SH-SY5Y (cell line): ENCODE measurements at regions not wholly inside any gene's neighbourhood (a gene's known extent, or its start where the extent isn't known, plus 50 kb on each side); places are given as distances from the start of the nearest gene placed in this dataset.

Source experiments
- GATA2 ChIP-seq: IDR thresholded peaks from 2 replicates; pipeline ENCODE4 v1.6.1; 2011; ENCODE audit warnings: mild to moderate bottlenecking, low read depth, low read length
- GATA3 ChIP-seq: IDR thresholded peaks from 2 replicates; pipeline ENCODE4 v1.6.1; 2011; ENCODE audit warnings: low read depth, mild to moderate bottlenecking, low read length, moderate library complexity

DNA sequence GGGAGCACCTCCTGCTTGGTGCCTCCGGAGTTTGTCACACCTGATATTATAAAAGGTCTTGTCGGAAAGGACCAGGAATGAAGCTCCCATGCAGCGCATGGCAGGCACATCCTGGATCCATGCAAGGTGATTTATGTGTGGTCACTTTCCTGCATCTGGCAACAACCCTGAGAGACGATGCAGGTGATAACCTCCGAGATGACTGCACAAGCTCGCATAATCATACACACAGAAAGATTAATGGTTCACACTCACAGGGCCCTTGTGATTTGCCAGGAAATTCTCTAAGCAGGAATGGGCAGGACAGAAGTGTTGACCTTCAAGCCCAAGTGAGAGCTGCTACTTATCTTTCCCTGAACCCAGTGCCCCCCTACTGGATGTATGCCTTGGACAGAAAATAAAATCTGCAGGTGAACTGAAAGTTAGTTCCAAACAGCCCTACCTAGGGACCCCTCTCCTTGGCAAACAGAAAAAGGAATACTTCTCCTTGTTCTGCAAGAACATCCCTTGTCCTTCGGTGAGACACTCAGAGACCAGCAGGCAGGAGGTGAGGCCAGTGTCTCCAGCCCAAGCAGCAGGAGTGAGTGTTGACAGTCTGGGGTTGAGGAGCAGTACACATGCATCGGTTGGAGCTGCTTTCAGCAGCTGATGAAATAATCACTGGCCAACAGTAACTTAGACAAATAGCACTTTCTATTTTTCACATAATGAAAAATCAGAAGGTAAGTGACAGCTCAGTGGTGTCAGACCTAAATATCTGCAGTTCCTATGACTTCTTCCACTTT lies 619.4 kb upstream of the B3GAT1 start:
- TF ChIP-seq GATA3 (no peak), GATA2 (no peak)

DNA sequence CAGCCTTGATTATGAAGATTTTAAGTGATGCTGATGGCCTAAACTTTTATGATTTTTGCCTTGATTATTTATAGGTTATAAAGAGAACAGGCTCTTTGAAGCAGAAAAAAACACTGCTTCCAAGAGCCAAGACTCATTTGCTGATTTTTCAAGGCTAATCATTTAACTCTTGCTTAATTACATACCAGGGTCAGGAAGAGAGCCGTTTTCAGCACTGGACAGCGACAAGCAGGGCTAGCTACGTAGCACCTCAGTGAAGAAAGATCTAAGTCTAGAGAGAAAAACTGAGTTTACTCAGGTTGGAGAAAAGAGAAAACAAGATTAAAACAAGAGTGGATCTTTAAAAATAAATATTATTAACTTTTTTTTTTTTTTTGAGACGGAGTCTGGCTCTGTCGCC lies 615.4 kb upstream of the B3GAT1 start:
- TF ChIP-seq GATA2 = no peak
- TF ChIP-seq GATA3 = no peak

DNA sequence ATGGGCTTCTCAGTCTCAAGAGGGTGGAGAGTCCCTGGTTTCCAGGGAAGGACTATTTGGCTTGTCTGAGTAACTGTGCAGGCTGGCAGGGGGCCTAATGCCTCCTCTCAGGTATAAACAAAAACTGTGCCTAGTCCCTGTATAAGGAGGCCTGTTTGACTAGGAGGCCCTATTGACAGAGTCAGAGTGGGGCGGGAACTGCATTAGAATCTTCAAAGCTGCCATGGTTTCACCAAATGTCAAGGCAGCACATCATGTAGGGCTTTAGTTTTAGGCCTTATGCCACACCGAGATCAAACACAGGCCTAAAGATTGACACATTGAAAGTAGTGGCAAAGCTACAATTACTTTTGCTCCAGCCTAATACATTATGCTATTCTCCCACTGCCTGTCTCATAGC lies 611.5 kb upstream of the B3GAT1 start:
- TF ChIP-seq GATA3 (no peak), GATA2 (no peak)

DNA sequence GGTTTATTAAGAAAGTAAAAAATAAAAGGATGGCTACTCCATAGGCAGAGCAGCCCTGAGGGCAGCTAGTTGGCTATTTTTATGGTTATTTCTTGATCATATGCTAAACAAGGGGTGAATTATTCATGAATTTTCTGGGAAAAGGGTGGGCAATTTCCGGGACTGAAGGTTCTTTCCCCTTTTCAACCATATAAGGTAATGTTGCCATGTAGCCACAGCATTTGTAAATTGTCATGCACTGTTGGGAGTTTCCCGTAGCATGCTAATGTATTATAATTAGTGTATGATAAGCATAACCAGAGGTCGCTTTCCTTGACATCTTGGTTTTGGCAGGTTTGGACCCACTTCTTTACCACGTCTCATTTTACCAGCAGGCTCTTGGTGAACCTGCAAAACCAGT lies 610.4 kb upstream of the B3GAT1 start:
- no peak for TF ChIP-seq GATA2
- no peak for TF ChIP-seq GATA3

DNA sequence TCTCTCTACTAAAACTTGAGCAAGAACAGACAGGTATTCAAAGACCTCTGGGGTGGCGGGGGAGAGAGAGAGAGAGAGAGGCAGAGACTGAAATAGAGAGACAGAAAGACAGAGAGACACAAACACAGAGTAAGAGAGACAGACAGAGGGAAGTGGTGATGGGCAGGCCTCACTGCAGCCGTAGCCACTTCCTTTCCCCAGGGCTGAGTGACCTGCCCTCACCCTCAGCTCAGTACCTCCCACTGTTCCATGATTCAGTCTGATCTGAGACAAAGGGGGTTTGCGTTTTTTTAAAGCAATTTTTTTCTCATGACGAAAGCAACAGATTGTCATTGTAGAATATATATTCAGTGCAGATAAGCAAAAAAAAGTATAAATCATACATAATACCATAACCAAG lies 607.9 kb upstream of the B3GAT1 start:
- TF ChIP-seq GATA2 (no peak), GATA3 (no peak)

DNA sequence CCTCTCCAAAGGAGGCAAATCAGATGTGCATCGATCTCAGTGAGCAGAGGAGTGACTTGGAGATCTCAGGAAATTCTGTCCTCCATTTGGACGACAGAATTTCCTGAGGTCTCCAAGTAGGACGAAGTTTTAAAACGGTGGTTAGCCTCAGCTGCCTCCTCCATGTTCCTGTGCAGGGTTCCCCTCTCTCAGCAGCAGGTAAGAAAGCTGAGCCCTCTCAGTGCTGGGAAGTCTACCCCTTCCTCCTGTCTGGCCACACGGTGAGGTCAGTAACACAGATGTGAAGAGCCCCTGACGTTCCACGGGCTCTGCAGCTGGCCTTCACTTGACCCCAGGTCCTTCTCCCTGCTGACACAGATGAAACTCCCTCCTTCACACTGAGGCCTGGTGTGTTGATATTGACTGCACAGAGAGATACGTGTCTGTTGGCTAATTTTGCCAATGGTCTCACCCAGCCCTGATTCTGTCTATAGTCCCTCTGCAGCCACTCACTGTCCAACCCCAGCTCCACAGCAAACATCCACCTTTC lies 607.4 kb upstream of the B3GAT1 start:
- TF ChIP-seq GATA2 (no peak), GATA3 (no peak)

DNA sequence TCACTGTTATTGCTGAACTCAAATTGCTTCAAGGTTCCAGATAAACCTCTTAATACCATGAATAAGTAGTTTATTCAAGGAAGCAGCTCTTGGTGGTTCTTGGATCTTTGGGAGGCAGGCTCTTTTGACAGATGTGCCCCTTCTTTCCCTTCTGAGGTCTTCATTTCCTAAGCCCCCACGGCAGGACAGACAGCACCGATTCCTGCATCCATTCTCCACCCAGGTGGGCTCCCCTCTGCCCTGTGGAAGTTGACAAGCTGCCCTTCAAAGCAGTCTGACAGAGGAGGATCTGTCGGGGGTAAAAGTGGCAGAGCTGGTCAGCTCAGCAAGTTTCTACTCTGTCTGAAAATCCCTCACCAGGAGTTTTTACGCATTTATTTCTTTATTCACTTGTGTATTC lies 605.3 kb upstream of the B3GAT1 start:
- TF ChIP-seq GATA3 = no peak
- TF ChIP-seq GATA2 = no peak

DNA sequence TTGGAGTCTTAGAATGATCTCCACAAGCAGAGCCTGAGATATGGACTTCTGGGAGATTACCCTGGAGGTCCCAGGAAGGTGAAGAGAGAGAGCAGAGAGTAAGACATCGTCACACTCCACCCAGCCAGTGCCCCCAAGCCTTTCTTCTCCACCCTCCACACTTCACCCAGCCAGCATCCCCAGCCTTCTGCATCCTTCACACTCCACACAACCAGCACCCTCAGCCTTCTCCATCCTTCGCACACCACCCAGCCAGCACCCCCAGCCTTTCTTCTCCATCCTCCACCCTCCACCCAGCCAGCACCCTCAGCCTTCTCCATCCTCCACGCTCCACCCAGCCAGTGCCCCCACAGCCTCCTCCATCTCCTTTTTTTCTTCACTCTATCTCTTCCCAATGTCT lies 603.9 kb upstream of the B3GAT1 start:
- TF ChIP-seq GATA2 = no peak
- TF ChIP-seq GATA3 = no peak

DNA sequence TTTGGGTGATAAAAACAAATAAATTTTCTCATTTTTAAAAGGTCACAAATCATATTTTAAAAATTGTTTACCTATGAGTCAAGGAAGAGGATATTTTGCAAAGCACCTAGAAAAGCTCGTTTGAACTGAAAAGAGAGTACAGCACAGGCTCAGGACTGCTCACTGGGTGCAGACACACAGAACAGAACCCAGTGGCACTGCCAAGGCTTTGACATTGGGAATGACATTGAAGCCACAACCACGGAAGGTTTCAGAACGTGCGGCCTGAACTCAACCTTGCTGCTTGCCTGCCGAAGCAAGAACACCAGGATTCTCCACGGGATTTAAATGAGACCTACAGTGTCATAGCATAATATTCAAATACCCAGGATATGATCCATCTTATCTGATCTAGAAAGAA lies 597.1 kb upstream of the B3GAT1 start:
- TF ChIP-seq GATA2 = no peak
- no peak for TF ChIP-seq GATA3

DNA sequence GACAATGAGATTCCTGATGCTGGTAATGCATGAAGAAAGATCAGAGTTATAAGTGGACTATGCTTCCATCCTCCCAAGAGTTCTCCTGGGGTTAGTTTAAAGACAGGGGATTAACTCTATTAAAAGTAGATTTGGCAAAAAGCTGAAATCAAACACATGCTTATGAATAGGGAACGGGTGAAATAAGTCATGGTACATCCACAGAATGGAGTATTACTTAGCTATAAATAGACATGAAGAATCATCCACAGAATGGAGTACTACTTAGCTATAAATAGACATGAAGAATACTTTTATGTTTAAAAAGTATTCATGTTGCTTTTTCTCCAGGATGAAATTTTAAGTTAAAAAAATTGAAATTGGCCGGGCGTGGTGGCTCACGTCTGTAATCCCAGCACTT lies 596.4 kb upstream of the B3GAT1 start:
- TF ChIP-seq GATA3 (no peak), GATA2 (no peak)

DNA sequence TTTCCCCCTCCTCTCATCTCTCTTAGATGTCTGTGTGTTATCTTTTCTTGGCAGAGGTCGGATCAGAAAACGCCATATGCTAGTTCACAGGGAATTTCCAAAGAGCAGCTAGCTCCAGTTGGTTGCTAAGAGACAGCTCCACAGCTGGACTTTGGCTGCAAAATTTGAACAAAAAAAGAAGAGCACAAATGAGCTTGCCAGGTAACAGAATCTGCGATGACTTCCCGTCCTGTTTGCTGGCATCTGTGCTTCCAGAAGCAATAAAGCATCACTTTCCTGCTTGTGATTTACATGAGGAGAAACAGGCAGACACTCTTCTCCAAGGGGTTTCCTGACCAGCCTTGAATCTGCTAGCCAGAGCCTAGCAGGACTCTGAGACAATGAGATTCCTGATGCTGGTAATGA lies 596.0 kb upstream of the B3GAT1 start:
- peak; percentile 59 for TF ChIP-seq GATA2
- no peak for TF ChIP-seq GATA3

DNA sequence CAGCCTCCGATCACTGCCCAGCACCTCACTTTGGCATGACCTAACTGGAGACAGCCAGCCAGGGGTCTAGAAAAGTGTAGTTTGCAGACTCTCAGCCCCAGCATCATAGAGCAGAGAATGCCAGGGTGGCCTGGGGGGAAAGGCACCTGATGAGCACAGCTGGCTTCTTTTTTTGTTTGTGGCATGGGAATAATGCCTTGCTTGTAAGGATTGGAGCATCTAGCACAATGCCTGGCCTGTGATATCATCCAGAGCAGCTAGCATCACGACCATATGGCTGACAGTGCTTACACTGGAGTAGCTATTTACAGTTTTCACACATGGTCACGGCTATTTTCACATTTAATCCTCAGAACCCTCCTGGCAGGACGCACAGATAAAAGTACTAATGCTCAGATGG lies 594.8 kb upstream of the B3GAT1 start:
- TF ChIP-seq GATA2 (0 out of 2 replicates have a peak, but pooled peaks have one; percentile 11), GATA3 (no peak)

DNA sequence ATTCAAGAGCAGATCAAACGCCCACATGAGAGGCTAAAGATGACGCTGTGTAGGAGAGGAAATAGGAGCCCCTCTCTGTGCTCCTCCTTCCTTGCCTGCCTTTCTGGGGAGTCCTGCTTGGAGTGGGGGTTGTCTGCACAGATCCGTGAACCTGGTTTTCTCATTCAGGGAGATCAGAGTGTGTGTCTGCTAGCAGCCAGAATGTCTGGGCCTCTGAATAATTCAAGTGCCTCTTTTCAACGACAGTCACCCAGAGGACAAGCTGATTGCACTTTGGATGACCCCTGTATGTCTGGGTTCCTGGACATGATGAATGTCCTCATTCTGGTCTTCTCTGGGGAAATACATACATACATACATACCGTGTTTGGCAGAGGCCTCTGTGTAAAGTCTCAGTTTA lies 592.5 kb upstream of the B3GAT1 start:
- TF ChIP-seq GATA3 (no peak), GATA2 (no peak)

DNA sequence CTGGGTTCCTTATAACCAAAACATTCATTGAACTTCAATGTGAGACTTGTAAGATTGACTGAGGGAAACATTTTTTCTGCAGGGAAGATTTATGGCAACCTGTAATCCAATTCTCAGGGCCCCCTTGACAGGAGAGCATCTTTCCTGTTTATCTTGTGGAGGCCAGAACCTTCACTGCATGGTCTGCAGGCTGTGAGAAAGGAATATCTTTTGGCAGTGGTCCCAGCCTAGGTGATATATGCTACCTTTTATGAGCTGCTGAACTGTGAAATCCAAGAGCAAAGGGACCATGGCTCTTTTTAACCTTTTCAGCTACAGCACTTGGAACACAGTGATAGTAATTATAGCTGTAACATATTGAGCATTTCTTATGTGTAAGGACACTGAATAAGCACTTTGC lies 590.2 kb upstream of the B3GAT1 start:
- TF ChIP-seq GATA2 (no peak), GATA3 (no peak)

DNA sequence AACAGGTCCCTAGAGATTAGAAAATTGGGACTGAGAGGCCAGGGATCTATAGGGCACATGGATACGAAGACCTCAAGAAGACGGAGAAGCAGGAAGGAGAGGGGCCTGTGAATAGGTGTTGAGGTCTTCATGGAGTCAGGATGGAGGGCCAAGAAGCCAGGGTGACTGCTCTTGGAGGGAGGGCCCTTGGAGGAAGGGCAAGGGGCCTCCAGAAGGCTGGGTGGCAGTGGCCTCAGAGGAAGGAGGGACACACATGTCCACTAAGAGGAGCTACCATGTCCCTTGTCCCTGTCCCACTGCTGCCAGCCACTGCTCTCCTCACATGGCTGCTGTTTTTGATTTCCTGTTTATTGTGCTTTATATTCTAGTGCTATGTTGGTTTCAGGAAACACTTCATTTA lies 589.5 kb upstream of the B3GAT1 start:
- TF ChIP-seq GATA3 (no peak), GATA2 (no peak)
